ENCODE measurements at regions not wholly inside any gene's neighbourhood (a gene's known extent, or its start where the extent isn't known, plus 50 kb on each side); places are given as distances from the start of the nearest gene placed in this dataset.

DNA sequence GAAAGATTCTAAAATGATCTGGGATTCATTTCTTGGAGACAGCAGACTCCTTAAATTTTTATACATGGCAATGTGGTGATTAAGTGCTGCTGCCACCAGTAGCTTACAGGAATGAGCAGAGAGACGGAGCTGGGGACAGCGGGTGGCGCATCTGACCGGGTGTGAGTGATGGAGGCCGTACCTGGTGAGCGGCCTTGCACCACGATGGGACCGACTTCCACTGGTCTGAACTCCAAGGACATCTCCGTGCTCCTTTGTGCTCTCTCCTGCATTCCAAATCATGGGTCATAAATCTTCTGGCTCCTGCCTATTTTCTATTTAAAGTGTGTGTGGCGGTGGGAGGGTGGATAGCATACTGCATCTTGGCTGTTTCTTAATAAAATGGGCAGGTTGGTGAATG lies 262.6 kb downstream of the ABHD5 start:
- POLR2A ChIA-PET, result no interaction called here
- H3K9me3 ChIP-seq, result no peaks in the 10 kb centered on the region
- H3K36me3 ChIP-seq (ENCODE audit: control insufficient read depth, insufficient read depth, low read length), result no peaks in the 10 kb centered on the region
- peaks cover 24% of the 10 kb centered on the region for H3K27me3 Mint-ChIP-seq (ENCODE audit: insufficient read depth, unreplicated experiment)
- no peaks in the 10 kb centered on the region; the same call in 1 of the 2 replicates for H3K27me3 ChIP-seq (replicated peaks; ENCODE audit: control insufficient read depth, insufficient read depth, low read length)
- H3K4me1 Mint-ChIP-seq (ENCODE audit: low read depth, unreplicated experiment), result no peaks in the 10 kb centered on the region
- no TSS peak for BruUV-seq (replicated peaks)
- DNase-seq, result no peak
- no peaks in the 10 kb centered on the region for H3K36me3 Mint-ChIP-seq (ENCODE audit: insufficient read depth, unreplicated experiment)
- intact Hi-C loops (cut with micrococcal nuclease; ENCODE audit: unreplicated experiment), result no loop called here
- no peak overlapping the region for H3K27ac Mint-ChIP-seq (ENCODE audit: unreplicated experiment)
- CTCF ChIA-PET, result no interaction called here
- H3K4me3 ChIP-seq (ENCODE audit: low read depth, low read length), result no peak overlapping the region
- H3K4me3 Mint-ChIP-seq (ENCODE audit: unreplicated experiment), result no peak overlapping the region
- no peaks in the 10 kb centered on the region for H3K4me1 ChIP-seq
- TF ChIP-seq, protein P1, sequence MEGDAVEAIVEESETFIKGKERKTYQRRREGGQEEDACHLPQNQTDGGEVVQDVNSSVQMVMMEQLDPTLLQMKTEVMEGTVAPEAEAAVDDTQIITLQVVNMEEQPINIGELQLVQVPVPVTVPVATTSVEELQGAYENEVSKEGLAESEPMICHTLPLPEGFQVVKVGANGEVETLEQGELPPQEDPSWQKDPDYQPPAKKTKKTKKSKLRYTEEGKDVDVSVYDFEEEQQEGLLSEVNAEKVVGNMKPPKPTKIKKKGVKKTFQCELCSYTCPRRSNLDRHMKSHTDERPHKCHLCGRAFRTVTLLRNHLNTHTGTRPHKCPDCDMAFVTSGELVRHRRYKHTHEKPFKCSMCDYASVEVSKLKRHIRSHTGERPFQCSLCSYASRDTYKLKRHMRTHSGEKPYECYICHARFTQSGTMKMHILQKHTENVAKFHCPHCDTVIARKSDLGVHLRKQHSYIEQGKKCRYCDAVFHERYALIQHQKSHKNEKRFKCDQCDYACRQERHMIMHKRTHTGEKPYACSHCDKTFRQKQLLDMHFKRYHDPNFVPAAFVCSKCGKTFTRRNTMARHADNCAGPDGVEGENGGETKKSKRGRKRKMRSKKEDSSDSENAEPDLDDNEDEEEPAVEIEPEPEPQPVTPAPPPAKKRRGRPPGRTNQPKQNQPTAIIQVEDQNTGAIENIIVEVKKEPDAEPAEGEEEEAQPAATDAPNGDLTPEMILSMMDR (IDR thresholded peaks at IDR 0.05; ENCODE audit: insufficient read depth in 1 of 2, low read depth in 1 of 2, low read length in 1 of 2, severe bottlenecking in 1 of 2, unreplicated experiment in 1 of 2), result no peak
- no peaks in the 10 kb centered on the region for H3K9me3 Mint-ChIP-seq (ENCODE audit: unreplicated experiment)

DNA sequence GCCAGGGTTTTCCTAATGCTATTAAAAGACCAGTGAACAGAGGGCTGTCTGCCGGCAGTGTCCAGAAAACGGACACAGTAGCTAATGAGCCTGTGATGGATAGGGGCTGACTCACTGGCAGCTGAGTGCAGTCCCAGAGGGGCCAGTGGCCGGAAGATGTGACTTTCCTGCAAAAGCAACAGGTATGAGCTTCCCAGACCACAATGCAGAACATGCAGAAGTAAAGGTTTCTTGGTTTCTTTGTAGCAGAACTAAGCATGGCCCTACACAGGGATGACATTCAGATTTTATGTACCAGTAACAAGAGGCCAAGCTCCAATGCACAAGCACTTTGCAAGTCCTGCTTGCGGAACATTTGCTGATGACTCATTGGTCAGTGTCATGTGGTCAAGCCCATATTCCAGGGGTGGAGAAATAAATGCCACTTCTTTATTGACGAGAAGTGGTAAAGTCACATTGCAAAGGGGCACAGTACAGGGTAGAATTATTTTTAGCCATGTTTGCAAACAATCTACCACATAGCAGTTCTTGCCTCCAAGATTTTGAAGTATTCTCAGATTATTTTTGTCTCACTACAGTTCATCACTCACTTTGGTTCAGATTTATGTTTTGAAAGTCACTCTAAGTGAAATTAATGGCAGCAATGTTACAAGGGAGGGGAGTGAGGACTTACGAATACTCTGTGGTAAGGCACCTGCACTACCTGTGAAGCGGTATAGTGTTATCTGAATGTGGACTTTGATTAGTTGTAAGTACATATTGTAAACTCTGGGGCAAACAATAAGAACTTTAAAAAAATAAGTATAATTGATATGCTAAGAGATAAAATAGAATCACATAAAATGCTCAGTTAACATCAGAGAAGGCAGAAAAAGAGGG lies 263.3 kb downstream of the ABHD5 start:
- Mint-ChIP-seq H3K4me3 (ENCODE audit: unreplicated experiment) (no peak overlapping the region), H3K9me3 (ENCODE audit: unreplicated experiment) (no peaks in the 10 kb centered on the region), H3K4me1 (ENCODE audit: low read depth, unreplicated experiment) (no peaks in the 10 kb centered on the region), H3K36me3 (ENCODE audit: insufficient read depth, unreplicated experiment) (no peaks in the 10 kb centered on the region), H3K27me3 (ENCODE audit: insufficient read depth, unreplicated experiment) (peaks cover 24% of the 10 kb centered on the region), H3K27ac (ENCODE audit: unreplicated experiment) (no peak overlapping the region)
- Histone ChIP-seq H3K9me3 (no peaks in the 10 kb centered on the region), H3K4me3 (ENCODE audit: low read depth, low read length) (no peak overlapping the region), H3K27me3 (replicated peaks; ENCODE audit: control insufficient read depth, insufficient read depth, low read length) (no peaks in the 10 kb centered on the region; the same call in 1 of the 2 replicates), H3K4me1 (no peaks in the 10 kb centered on the region), H3K36me3 (ENCODE audit: control insufficient read depth, insufficient read depth, low read length) (no peaks in the 10 kb centered on the region)
- CTCF ChIA-PET, result no interaction called here
- no peak for DNase-seq
- BruUV-seq (replicated peaks), result no TSS peak
- POLR2A ChIA-PET, result no interaction called here
- intact Hi-C loops (cut with micrococcal nuclease; ENCODE audit: unreplicated experiment), result no loop called here
- TF ChIP-seq, protein P1 (IDR thresholded peaks at IDR 0.05; ENCODE audit: insufficient read depth in 1 of 2, low read depth in 1 of 2, low read length in 1 of 2, severe bottlenecking in 1 of 2, unreplicated experiment in 1 of 2), result no peak

DNA sequence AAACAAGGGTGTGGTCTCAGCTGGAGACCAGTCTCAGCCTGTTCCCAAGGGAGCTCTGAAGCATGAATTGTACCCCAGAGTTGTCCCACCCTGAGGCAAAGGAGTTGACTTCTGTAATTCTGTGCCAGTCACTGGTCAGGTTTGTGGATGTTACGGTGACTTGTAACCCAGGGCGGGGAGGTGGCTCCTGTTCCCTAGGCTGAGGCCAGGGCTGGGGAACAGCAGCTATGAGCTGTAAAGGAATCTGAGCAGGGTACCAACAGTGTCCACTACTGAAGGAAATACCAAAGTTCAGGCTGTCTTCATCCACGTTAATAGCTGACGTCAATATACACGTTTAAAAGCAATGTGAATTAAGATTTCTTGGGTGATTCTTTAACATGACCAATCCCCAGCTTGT lies 266.2 kb downstream of the ABHD5 start:
- no peaks in the 10 kb centered on the region for H3K9me3 Mint-ChIP-seq (ENCODE audit: unreplicated experiment)
- TF ChIP-seq, protein P1 (IDR thresholded peaks at IDR 0.05; ENCODE audit: insufficient read depth in 1 of 2, low read depth in 1 of 2, low read length in 1 of 2, severe bottlenecking in 1 of 2, unreplicated experiment in 1 of 2), result no peak
- intact Hi-C loops (cut with micrococcal nuclease; ENCODE audit: unreplicated experiment), result no loop called here
- DNase-seq, result no peak
- Histone ChIP-seq H3K36me3 (ENCODE audit: control insufficient read depth, insufficient read depth, low read length) (no peaks in the 10 kb centered on the region), H3K27me3 (replicated peaks; ENCODE audit: control insufficient read depth, insufficient read depth, low read length) (no peaks in the 10 kb centered on the region; the same call in 1 of the 2 replicates), H3K4me1 (no peaks in the 10 kb centered on the region), H3K4me3 (ENCODE audit: low read depth, low read length) (no peak overlapping the region), H3K9me3 (no peaks in the 10 kb centered on the region)
- ChIA-PET CTCF (no interaction called here), POLR2A (no interaction called here)
- H3K27me3 Mint-ChIP-seq (ENCODE audit: insufficient read depth, unreplicated experiment), result peaks cover 19% of the 10 kb centered on the region
- BruUV-seq (replicated peaks), result no TSS peak
- no peak overlapping the region for H3K4me3 Mint-ChIP-seq (ENCODE audit: unreplicated experiment)
- H3K36me3 Mint-ChIP-seq (ENCODE audit: insufficient read depth, unreplicated experiment), result no peaks in the 10 kb centered on the region
- no peaks in the 10 kb centered on the region for H3K4me1 Mint-ChIP-seq (ENCODE audit: low read depth, unreplicated experiment)
- no peak overlapping the region for H3K27ac Mint-ChIP-seq (ENCODE audit: unreplicated experiment)

Data from Caco-2 (cell line).